HG02571 (cell line): ENCODE measurements at regions not wholly inside any gene's neighbourhood (a gene's known extent, or its start where the extent isn't known, plus 50 kb on each side); places are given as distances from the start of the nearest gene placed in this dataset.

ENCODE experiments used
- ATAC-seq: cut with Tn5 transposase; IDR thresholded peaks from one replicate; pipeline ENCODE4 v1.9.1; 2021; ENCODE audit warnings: mild to moderate bottlenecking, moderate library complexity; ENCODE audit not compliant: unreplicated experiment

DNA sequence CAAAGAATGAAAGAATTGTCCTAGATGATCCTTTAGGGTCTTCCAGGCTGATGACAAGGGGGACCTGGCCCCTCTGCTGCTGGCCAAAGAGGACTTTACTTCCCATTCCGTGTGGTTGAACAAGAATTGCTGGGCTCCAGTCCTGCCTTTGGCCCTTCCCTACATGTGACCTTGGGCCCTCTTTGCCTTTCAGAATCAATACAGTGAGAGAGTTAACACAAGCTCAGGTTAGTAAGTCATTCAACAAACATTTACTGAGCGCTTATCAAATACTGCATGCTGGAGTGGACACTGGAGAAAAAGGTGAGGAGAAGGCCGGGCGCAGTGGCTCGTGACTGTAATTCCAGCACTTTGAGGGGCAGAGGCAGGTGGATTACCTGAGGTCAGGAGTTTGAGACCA, 113.1 kb downstream of the C9orf50 start:
- no peak for ATAC-seq

DNA sequence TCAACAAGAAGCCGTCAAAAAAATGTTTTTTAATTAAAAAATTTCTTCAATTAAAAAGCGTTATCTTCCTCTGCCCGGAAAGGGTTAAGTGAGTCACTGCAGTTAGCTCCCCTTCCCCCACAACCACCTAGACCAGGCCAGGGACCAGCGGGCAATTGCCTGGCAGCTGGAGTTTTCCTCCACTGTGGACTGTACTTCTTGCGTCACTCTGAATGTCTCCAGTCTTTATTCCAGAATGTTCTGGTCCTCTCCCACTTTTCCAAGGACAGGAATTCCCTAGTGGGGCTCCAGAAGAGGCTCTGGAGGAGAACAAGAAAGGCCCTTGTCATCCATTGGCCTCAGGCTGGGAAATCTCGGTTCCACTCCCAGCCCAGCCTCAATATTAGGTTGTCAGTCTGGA, 114.0 kb downstream of the C9orf50 start:
- no peak for ATAC-seq

DNA sequence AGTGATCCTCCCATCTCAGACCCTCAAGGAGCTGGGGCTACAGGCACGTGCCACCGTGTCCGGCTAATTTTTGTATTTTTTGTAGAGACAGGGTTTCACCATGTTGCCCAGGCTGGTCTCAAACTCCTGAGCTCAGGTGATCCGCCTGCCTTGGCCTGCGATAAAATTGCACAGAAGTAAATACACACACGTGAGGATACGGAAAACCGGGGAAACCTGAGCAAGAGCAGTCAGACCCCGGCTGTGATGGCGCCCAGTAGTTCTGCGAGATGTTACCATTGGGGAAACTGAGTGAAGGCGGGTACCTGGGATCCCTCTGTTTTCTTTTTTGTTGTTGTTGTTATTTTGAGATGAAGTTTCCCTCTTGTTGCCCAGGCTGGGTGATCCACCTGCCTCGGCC, 114.9 kb downstream of the C9orf50 start:
- ATAC-seq: no peak

DNA sequence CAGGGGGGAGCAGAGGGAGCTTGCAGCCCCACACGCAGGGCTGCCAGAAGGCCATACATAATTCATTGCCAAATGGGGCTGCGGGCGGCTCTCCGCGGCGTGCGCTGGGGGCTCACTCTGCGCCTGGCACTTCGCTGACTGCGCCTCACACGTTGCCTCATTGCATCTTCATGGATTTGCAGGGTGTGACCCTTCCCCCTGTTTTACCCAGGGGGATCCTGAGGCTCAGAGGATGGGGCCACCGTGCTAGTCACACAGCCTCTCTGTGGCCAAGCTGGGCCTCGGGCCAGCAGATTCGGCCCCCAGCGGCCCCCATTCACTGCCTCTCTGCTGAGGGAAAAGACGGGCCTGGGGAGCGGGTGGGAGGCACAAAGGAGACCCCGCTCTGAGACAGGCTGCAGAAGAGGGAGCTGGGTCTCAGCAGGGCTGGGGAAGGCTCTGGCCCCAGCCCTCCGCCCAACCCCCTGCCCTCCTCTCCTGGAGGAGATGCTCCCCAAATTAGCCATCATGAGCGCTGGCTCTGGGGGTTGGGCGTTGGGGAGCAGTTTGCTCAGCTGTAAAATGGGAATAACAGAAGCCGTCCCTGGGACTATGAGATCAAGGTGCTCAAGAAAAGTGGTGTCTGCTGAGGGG, 115.5 kb downstream of the C9orf50 start:
- ATAC-seq: no peak

DNA sequence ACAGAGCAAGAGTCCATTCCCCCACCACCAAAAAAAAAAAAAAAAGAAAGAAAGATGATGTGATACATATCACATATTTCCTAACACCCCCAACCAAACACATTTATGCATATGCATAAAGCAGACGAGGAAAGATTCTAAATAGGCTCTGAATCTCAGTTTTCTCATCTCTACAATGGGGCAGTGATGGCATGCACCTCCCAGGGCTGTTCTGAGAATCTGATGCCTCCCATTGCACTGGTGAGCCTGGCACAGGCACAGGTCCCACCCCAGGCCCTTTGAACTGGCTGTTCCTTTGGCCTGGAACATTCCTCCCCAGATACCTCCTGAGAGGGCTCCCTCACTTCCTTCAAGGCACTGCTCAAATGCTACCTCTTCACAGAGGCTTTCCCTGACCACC, 116.5 kb downstream of the C9orf50 start:
- ATAC-seq: no peak

DNA sequence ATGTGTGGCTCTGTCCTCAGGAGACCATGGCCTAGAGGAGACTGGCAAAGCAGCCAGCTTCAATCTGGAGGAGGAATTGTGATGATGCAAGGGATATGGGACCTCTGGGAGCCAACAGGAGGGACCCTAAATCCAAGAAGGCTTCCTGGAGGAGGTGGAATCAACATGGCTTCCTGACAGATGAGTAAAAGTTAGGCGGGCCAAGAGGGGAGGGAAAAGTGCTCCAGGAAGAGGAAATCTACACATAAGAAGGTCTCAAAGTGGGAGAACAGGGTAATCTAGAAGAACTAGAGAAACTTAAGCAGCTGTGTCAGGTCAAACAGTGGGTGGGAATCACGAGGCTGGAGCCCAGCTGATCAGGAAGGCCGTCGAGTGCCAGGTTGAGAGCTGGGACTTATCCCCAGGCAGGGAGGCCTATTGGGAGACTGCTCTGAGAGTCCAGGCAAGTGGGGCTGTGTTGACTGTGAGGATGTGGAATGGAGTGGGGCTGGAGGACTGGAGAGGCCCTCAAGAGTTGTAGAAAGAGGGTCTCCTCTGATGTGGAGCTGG, 119.1 kb downstream of the C9orf50 start:
- no peak for ATAC-seq

DNA sequence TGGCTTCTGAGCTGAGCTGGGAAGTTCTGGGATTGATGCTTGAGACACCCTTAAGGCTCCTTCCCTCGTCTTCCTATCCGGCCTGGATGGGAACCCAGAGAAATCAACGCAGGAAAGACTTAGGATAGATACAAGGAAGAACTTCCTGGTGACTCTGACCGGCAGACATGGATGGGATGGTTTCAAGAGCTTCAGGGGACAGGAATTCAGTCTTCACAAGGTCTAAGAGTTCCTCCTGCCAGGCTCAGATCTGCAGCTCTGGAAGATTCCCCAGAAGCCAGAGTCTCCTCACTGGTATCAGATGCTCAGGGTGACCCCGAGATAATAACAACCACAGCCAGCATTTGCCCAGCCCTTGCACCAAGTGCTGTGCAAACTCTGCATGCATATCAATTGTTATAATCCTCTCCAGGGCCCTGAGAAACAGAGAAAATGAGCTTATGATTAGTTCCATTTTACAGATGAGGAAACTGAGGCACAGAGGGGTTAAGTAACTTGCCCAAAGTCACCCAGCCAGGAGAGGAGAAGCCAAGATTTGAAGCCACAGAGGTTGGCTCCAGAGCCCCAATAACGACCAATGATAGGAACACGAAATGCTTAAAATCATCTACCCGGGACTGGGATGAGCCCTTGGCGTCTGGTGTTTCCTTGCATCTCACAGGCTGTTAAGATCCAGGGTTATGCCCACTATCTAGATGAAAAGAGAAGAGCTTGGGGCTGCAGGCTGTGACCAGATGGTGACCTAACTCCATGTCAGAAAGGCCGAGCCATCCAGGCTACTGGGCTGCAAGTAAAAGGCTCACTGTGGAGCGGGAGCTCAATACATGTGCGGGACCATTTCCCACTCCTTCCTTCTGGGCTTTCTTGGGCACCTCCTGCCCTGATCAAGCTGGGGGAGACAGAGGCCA, 119.8 kb downstream of the C9orf50 start:
- no peak for ATAC-seq

DNA sequence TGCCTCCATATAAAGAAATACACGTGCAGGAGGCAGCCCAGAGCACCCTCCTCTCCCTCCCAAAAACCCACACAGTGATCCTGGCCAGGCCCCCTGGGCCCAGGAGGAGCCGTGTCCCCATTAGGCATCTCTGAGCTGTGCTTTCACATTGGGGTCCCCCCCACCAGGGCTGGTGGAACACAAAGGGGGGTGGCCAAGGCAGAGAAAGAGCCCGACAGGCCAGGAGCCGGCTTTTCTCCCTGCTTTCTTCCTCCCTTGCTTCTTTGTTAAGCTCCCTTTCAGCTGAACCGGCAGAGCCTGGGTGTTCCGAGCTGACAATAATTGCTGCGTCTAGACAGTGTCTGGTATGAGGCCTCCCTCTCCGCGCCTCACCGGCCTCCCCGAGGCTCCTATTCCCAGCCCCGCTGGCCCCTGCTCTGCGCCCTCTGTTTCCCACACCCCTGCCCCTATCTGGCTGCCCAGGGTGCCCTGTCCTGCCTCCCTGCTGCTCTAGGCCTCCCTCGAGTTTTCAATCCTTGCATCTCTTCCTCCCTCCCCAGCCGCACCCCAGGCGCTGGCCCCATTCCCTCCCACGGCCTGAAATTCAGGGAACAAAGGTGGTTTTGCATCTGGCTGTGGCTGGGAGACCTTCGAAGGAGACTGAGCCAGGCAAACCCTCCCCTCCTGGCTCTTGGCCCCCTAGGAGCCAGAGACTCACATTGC, 120.6 kb downstream of the C9orf50 start:
- ATAC-seq: no peak

DNA sequence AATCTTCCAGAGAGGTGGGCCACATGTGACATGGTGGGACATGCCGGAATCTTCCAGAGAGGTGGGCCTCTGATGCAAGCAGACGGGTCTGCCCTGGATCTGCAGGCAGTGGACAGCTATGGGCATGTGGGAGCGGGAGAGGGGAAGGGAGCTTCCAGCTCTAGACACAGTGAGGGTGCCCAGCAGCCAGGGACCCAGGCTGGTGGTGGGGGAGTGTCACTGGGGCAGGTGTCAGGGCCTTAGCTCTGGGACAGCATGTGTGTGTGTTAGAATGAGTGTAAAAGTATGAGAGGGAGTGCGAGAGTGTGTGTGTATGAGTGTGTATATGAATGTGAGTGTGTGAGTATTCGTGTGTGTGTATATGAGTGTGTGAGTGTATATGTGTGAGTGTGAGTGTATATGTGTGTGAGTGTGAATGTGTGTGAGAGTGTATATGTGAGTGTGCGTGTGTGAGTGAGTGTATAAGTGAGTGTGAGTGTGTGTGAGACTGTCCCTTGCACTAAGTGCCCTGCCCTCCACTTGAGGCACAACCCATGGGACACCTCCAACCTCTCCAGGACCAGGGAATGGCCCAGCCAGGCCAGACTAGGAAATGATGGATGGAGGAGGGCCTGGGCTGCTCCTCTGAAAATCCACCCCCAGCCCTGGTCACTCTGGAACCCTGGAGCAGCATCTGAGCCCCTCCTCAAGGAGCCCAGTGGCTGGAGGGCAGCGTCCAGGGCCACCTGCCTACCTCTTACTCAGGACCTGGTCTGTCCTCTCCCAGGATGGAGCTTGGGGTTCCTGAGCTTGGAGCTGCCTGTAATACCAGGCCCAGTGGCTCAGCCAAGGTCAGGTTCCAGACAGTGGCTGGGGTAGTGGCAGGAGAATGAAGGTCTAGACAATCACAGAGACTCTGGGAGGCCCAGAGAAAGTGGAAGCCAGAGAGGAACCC, 122.2 kb downstream of the C9orf50 start:
- no peak for ATAC-seq

DNA sequence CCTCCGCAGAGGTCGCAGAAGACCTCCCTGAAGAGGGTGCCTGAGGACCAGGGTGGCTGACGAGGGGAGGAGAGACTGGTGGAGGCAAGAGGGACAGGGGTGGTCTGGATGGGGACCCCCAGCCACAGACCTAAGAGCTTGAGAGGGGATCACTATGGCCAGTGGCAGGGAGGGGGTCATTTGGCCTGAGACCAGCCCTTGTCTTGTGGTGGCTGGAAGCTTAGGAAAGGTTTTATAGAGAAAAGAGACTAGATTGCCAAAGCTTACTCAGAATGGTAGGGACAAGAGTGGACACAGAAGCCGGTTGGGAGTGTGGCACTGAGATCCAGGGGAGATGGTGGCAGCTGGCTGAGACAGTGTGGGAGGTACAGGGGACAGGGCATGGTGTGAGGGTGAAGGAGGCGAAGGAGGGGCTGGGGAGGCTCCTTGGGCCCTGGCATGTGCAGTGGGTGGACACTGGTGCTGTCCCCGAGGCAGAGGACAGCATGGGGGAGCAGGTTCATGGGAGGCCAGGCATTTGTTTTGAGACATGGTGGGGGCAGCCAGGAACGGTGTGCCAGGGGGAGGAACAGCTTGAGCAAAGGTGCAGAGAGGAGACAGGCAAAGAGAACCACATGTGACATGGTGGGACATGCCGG, 123.0 kb downstream of the C9orf50 start:
- ATAC-seq: no peak

DNA sequence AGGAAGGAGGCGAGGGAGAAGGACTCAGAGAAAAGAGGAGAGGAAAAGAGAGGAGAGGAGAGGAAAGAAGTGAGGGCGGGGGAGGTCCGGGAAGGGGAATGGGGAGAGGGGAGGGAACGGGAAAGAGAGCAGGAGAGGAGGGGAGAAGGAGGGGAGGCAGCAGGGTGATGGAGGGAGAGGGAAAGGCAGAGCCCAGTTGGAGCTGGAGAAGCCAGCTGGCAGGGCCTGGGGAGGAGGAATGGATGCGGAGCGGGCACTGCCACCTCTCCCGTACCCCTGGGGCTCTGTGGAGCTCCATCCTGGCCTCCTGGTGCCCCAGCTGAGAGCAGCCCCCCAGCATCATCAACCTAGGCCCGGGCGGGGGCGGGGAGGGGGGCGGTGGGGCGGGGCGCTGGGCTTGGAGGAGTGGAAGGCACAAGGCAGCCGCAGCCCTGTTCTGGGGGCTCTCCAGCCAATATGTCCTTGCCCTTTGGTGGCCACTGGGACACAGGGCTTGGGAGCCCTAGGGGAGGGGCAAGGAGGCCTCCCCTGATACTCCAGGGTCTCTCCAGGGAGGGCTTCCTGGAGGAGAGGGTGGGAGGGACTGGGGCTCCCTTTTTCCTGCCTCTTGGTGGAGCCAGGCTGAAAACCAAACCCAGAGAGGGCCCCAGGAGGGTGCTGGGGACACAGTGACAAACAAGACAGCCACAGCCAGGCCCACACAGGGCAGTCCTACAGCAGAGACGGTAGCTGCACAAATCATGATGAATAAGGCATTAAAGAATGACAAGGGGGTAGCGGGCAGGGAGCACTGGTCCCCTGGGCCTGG, 123.7 kb downstream of the C9orf50 start:
- no peak for ATAC-seq

DNA sequence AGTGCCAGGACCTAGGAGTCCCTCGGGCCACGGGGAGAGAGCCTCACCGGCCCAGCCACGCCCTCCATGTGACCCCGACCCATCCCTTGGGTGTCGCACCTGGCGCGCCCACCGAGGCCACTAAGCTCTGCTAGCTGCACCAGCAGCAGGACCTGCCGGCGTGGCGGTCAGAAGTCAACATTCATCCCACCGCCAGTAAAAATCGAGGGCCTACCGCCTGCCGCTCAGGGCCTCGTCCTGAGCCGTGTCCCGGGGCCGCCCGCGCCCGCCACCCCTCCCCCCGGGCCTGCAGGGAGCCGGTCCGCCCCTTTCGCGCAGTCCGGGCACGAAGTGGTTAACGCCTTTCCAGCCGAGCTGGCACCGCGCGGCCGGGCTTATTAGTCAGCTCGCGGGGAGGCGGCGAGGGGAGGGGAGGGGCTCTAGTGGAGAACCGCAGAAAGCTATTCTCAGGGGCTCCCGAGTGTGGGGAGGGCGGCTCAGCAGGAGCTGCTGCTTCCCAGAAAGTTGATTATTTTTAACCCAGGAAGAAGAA, 124.4 kb downstream of the C9orf50 start:
- no peak for ATAC-seq

DNA sequence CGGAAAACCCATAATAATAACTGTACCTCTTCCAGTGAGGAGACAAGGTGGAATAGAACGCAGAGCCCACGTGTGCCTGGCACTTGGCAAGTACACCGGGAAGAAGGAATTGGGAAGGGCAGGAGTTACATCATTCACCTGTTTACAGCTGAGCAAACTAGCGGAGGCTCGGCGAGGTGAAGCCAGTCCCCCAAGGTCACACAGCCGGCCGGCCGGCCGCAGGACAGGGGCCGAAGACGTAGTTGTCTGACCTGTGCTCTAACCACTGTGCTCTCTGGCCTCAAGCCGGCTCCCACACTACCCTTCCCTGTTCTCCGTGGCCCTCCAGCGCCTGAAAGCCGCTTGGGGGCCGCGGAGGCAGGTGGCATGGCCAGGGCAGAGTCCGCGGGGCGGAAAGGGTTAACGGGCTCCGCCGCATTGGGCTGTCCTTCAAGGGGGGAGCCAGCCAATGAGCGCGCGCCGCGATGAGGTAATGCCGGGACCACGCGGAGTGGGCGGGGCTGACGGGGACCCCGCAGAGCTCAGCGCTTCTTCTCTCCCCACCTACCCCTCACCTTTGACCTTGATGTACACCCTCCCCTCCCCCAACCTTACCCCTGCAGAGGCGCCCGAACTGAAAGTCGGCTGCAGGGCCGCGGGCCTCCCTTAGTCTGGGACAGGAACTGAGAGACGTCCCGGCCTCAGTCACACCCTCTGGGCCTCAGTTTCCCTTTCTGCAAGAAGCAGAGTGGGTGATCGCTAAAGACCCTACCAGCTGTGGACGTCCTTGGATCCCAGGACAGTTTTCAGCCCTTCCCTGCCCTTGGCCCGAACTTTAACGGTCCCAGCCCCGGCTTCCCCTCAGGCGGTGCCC, 125.1 kb downstream of the C9orf50 start:
- ATAC-seq: no peak

DNA sequence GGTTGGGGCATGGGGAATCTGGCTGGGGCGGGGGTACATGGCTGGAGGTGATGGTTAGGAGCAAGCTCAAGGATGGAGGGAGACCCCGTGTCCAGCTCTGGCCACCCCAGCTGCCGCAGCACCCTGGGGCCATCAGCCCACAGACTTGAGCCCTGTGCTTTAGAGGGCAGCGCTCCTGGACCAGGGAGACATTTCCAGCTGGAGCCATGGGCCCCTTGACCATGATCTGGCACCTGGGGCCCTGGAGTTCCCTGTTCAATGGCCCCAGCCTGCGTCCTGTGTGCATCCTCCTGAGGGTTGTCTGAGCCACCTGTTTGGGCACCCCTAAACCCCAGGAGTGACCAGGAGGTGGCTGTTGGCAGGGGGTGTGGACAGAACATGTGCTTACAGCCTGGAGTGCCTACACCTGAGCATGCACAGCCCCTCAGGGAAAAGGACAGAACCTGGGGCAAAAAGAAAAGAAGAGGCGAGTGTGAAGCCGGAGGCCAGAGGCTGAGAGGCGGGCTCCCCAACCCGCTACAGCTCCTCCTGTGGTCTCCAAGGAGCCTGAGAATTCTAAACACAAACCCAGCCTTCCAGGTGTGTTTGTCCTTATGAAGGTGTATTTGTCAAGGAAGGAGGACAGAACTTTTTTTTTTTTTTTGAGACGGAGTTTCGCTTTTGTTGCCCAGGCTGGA, 126.7 kb downstream of the C9orf50 start:
- ATAC-seq: no peak

DNA sequence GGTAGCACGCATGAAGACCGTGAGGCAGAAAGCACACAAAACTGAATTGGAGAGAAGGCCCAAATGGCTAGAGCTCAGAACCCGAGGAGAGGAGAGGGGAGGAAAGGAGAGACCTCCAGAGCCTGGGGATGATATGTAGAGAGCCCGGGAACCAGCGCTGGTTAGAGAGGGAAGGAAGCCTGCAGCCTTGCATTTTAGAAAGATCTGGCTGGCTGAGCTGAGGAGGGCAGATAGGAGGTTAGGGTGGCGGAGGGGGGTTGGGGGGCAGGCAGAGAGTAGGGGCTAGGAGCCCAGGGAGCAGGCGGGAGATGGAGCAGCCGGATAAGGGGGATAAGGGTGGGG, 127.2 kb downstream of the C9orf50 start:
- ATAC-seq: no peak

DNA sequence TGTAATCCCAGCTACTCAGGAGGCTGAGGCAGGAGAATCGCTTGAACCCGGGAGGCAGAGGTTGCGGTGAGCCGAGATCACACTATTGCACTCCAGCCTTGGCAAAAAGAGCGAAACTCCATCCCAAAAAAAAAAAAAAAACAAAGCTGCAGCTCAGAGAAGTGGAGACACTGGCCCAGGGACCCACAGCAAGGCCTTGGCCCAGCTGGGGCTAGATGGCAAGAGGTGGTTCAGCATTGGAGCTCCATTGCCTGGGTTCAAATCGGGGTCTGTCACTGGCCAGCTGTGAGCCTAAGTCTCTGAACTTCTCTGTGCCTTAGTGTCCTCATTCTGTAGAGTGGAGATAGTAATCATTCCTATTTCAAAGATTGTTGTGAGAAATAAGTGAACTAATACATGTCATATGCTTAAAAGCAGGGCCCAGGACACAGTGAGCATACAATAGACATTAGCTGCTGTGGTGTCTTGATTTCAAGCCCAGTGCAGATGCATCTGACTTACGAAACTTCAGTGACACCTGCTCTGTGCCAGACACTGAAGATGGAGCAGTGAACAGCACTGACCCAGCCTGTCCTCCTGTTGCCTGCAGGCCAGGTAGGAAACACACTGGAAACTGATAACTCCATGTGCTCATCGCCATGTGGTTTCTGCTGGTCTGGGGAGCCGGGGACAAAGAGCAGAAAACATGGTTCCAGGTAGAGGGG, 127.7 kb downstream of the C9orf50 start:
- no peak for ATAC-seq

DNA sequence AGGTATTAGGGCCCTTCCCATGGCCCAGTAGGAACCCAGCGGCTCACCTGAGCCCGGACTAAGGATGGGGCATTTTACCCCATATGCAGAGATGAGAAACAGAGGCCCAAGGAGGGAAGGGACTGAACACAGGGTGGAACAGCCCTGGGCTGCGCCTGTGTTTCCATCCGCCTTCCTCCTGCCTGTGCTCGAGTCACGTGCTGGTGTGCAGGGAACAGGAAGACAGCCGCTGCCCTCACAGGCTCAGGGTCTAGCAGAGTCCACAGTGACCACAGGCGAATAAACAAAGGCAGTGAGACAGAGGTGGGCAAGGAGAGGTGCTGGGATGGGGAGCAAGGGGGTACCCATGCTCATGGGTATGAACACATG, 129.4 kb downstream of the C9orf50 start:
- ATAC-seq: no peak
